HG03045 (cell line): ENCODE measurements at regions not wholly inside any gene's neighbourhood (a gene's known extent, or its start where the extent isn't known, plus 50 kb on each side); places are given as distances from the start of the nearest gene placed in this dataset.
"Not testable (repeated sequence)": the region's sequence is repeated elsewhere in the genome, so short reads cannot be mapped to it uniquely, and the experiment has no call there.

ENCODE experiments used
- ATAC-seq: cut with Tn5 transposase; IDR thresholded peaks from one replicate; pipeline ENCODE4 v1.9.1; 2021; ENCODE audit warnings: mild to moderate bottlenecking, moderate library complexity; ENCODE audit not compliant: unreplicated experiment

DNA sequence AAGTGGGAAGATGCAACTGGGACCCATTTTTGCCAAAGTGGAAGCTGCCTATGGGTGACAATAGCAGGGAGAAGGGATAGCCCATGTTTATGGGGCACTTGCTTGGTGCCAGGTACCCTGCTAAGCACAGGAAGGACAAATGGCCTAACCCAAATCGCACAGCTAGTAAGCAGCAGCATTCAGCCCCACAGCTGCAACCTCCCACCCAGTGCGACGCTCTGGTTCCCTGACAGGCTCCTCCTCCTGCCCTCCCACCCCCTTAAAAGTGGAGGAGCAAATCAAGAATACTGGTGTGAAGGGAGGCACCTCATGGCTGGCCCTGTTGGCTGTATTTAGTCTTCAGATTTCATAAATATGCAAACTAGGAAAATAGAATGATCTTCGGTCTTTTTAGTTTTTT is 76.2 kb downstream of the RIN2 start:
- no peak for ATAC-seq

DNA sequence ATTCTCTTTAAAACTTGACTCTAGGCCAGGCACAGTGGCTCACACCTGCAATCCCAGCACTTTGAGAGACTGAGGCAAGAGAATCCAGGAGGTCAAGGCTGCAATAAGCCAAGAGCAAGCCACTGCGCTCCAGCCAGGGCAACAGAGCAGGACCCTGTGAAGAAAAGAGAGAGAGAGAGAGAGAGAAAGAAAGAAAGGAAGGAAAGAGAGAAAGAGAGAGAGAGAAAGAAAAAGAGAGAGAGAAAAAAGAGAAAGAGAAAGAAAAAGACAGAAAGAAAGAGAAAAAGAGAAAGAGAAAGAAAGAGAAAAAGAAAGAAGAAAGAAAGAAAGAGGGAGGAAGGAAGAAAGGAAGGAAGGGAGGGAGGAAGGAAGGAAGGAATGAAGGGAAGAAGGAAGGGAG is 76.7 kb downstream of the RIN2 start:
- no peak for ATAC-seq

DNA sequence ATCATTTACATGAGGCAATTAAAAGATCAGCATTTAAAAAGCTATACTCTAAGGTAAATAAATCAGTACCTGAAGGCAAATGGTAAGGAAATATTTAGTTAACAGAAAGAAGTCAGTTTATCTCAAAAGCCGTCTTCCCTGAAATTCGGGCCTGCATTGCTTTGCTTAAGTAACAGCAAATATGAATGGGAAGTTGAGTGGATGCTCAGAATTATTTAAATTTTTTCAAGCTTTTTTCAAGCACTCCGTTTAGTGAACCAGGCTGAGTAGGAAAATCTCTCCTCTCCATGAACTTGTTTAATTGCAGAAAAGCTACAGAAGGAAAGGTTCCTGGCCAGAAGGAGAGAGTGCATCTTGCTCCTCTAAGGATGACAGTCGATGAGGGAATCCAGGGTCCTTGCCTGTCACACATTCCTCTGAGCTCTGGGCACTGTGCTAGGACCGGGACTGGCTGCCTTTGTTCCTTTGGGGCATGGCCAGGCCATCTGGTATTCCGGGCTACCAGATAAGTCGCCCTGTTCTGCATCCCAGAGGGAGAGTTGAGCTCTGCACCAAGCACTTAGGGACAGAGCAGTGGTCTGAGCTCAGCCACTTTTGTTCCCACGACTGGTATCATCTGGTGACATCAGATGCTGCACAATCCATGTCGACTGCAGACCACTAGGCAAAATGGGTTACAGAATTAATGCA is 77.6 kb downstream of the RIN2 start:
- ATAC-seq: no peak

DNA sequence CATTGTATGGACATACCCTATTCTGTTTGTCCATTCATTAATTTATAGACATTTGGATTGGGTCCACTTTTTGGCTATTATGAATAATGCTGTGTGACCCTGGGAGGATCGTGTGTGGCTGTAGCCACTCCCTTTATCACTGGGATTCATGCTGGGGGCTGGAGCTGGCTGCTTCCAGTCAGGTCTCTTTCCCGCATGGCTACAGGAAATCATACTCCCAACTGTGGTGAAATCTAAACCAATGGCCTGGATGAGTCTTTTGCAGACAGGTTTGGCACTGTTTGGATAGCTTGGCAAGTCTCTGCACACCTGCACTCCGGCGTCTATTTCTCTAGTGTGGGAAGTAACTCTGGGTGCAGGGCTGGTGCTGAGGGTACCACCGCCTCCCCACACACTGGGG is 80.4 kb downstream of the RIN2 start:
- ATAC-seq: no peak

DNA sequence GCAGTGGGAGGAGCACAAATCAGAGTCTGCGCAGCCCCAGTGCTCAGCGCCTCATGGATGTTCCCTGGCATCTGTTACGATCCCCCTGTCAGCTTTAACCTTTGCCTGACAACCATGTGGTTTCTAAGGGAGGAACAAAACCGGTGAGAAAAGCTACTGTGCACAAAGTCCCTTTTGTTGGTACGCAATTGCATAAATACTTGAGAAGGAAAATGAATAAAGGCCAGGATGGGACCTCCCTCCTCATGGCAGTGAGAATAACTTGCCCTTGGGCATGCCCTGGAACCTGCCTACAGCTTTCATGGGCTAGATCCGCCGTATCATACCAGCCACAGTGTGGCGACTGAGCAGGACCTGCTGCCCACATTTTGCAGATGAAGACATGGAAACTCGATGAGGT is 81.0 kb downstream of the RIN2 start:
- ATAC-seq: no peak

DNA sequence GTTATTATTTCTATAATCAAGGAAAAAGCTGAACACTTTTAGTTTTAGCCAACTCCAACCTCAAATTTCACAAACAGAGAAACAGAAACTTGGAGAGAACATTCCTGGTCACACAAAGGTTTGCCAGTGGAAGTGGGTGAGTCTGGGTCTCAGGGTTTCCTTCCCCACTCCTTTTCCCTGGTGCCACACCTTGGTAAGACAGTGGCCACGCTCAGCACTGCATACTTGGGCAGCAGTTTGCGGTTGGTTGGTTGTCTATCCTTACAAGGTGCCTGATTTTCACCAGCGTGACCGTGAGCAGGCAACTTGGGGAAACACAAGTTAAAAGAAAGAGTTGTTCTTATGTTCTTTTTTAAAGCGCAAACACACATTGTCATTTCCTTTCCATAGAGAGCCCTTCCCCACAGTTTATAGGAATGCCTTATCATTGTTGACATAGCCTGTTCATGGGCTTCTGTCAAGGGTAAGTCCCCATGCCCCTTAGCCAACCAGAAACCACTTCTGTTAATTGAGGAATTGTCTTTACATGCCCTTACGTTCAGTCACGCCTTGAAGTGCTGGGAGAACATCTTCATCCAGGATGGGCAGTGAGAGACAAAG is 82.2 kb downstream of the RIN2 start:
- ATAC-seq: no peak

DNA sequence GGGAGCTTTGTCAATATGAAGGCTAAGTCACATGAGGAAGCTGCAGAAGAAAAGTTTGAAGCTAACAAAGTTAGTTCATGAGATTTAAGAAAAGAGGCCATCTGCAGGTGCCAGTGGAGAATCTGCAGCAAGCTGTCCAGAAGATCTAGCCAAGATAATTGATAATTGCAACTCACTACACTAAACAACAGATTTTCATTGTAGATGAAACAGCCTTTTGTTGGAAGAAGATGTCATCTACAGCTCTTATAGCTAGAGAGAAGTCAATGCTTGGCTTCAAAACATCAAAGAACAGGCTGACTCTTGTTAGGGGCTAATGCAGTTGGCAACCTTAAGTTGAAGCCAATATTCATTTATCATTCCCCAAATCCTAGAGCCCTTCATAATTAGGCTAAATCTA is 83.7 kb downstream of the RIN2 start:
- ATAC-seq: no peak

DNA sequence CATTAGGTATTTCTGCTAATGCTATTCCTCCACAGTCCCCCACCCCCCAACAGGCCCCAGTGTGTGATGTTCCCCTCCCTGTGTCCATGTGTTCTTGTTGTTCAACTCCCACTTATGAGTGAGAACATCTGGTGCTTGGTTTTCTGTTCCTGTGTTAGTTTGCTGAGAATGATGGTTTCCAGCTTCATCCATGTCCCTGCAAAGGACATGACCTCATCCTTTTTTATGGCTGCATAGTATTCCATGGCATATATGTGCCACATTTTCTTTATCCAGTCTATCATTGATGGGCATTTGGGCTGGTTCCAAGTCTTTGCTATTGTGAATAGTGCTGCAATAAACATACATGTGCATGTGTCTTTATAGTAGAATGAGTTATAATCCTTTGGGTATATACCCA is 86.8 kb downstream of the RIN2 start:
- ATAC-seq: not testable (repeated sequence)

DNA sequence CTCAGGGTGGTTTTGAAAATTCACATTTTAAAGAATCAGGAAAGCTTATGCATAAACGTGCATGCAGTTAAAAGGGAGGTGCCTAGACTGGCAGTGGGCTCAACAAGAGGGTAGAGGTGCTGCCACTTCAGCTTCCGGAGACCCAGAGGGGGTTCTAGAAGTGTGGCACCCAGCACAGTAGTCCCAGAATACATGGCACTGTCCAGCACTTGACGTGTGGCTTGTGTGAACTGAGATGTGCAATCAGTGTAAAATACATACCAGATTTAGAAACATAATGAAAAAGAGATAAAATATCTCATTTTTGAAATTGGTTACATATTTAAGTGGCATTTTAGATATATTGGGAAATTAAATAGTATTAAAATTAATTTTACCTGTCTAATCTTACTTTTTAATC is 89.3 kb downstream of the RIN2 start:
- ATAC-seq: no peak

DNA sequence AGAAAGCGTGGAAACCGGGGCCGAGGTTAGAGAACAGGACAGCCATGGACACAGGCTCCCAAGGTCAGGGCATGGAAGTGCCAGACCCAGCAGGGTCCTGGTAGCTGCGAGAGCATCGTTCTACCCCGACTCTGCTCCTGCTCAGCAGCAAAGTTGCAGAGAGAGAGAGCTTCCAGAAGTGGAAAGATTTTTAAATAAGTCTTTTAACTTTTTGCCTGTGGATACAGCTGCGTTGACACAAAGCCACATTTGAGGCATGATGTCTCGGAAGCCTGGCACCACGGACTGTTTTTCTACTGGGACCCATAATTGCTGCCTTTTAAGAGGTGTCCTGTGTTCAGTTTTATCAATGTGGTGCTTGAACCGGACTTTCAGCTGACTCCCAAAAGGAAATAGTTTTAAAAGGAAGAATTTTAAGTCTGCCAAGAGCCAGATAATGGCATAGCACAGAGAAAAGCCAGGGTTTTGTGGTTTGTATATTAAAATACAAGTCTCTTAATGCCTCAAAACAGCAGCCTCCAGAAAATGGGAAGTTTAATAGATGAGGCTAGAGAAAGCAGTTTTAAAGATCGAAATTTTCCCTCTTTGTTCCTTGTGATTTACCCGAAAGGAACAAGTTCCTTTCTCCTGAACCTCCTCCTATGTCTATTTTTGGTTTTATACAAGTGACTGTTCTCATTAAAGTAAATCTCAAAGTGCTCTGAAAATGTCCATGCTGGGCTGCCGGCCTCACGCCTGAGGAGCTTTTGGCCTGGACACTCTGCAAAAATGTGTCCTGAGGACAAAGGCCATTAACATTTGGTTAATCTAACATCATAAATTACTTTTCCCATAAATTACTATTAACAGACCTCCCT is 91.5 kb downstream of the RIN2 start:
- no peak for ATAC-seq

DNA sequence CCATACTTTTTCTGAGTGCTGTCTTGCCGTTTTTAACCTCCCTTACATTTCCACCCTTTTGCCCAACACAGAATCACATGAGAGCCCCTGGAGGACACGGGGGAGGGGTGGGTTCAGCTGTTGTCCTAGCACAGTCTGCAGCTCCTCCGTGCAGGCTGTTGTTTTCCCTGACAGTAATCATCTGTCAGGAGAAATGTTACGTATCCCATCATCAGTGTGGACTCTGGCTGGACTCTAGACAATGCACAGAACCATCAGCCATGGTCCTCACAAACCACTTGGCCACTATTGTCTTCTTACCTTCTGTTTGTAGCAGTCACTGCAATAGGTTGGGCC is 92.1 kb downstream of the RIN2 start:
- ATAC-seq: no peak

DNA sequence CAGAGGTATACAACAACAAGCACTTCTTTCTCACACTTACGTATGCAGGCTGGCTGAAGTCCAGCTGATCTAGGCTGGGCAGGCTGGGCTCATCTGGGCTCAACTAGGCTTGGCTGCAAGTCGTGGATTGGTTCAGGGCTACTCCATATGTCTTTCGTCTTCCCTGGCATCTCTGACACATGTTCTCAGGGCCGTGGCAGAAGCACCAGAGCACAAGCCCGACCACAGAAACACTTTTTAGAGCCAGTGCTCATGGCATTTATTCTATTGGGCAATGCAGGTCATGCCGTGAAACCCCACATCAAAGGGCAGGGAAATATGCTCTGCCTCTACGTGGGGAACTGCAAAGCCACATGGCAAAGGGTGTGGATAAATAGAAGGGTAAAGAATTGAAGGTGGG is 93.8 kb downstream of the RIN2 start:
- no peak for ATAC-seq

DNA sequence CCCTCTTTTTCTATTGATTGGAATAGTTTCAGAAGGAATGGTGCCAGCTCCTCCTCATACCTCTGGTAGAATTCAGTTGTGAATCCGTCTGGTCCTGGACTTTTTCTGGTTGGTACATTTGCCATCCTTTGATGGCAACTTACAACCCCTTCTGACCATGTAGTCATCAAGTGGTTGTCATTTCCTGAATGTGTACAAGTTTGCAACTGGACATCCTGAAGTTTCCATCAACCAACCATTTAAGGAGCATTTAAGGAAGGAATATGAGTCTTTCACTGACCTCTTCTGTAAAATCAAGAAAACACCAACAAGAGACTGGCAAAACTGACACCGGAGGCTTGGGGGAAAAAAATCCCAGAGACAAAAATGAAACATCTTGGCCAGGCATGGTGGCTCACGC is 97.4 kb downstream of the RIN2 start:
- ATAC-seq: no peak

DNA sequence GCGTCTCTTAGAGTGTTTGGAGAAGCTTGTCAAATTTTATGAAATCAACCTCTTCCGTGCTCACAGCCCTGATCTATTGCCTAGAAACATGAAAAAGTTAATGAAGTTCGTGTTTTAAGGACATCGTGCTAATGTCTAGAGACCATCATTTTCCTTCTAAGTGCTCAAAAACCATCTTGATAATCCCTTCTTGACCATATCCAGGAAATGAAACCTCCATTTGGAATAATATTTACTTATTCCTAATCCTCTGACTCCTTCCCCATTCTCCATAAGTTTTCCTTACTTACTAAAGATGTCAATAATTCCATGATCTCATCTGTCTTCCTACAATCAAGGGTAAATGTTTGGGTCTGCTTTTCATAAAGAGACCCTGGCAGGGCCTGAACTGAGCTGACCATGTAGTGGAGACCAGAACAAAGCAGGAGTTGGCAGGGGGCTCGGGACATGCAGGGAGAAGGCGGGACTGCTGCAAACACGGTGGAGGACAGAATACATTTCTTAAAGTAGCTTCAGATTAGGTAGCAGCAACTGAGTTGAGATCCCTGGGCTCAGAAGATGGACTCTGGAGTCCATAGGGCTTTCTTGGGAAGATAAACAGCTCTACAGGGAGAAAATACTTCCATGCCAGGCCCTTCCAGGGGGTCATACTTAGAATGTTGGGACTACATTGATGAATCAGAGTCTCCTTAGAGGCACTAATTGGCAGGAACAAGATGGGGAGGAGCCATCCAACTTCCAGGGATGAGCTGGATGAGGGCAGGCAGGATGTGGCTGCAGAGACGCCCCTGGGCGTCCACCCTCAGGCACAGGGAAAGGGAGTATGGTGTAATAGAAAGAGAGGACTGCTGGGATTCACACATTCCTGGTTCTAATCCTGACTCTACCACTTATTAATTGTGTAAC is 100.7 kb downstream of the RIN2 start:
- ATAC-seq: no peak

DNA sequence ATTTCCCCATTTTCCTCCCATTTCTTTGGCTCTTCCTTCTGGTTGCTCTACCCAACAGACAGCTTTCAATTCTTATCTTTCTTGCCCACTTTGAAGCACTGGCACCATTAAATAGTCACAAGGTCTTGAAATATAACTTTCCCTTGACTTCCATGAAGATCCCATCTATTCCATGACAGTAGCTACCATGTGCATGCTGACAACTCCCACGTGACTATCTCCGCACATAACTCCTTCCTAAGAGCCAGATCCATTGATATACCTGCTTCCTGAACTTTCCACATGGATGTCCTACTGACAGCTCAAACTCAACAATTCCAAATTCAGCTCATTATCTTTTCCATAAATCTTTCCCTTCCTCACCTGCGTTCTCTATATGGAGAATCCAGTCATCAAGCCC is 101.4 kb downstream of the RIN2 start:
- no peak for ATAC-seq

DNA sequence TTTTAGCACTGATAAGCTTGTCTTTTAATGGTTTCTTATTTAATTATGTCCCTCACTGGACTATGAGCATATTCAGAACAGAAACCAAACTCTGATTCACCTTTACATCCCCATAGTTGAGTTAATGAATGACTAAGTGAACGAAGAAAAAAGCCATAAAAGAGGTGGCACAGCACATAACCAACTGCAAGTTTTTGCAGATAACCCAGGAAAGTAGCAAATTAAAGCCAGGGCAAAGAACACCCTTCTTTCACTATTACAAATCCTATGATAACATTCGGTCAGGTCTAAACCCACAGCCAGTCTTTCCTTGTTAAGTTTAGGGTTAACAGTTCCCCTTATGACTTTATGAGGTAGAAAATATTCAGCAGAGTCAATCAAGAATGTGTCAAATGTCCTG is 102.7 kb downstream of the RIN2 start:
- no peak for ATAC-seq

DNA sequence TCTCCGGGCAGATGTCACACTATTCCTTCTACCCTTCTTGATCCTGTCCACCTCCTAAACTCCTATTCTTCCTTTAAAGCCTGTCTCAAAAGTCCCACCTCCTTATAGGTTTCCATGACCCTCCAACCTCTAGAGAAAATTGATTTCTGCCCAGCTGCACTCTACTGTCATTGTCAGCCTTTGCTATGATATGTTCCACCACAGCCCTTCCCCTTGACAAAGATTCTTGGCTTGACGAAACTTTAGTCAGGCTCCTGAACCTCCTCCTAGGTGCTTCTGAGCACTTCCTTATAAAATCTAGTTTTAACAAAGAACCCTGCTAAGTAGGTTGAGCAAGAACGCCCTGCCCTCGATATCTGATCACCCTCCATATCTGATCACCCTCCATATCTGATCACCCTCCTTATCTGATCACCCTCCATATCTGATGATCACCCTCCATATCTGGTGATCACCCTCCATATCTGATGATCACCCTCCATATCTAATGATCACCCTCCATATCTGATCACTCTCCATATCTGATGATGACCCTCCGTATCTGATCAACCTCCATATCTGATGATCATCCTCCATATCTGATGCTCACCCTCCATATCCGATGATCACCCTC is 103.2 kb downstream of the RIN2 start:
- ATAC-seq: no peak

DNA sequence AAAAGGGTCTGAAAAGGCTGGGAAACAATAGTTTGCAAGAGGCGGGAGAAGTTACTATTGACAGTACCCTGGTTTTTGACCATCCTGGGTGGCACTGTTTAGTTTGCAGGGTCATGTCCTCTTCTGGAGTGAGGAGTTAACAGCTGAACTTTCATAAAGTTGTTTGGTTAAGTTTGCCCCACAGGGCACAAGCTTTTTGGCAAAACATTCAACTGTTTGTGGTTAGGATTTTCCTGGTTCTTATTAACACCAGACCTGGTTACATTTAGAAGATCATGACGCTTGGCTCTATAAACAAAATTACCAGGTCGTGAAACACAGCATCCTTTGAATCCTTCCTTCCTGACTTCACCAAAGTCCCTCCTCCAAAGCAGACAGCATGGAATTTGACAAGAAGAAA is 106.1 kb downstream of the RIN2 start:
- no peak for ATAC-seq

DNA sequence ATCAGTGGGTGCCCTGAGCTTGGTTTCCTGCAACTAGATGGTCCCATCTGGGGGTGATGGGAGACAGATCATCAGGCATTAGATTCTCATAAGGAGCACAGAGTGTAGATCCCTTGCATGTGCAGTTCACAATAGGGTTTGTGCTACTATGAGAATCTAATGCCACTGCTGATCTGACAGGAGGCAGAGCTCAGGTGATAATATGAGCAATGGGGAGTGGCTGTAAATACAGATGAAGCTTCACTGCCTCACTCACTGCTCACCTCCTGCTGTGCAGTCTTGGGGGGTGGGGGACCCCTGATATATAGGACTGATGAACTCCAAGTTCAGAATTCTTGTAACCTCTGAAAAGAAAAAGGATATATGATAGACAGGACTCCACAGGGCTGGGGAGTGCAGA is 108.0 kb downstream of the RIN2 start:
- no peak for ATAC-seq

DNA sequence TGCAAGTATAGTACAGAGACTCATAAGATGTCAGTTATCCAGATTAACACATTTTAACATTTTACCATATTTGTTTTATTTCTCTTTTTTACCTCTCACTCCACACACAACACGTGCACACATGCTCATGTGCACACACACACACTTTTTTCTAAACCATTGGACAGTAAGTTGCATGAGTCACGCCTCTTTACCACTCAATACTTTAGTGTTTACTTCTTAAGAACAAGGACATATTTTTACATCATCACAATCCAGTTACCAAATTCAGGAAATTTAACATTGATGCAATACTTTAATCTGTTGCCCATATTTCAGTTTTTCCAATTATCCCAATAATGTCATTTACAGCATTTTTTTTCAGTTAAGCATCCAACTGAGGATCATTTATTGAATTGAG is 109.0 kb downstream of the RIN2 start:
- no peak for ATAC-seq

DNA sequence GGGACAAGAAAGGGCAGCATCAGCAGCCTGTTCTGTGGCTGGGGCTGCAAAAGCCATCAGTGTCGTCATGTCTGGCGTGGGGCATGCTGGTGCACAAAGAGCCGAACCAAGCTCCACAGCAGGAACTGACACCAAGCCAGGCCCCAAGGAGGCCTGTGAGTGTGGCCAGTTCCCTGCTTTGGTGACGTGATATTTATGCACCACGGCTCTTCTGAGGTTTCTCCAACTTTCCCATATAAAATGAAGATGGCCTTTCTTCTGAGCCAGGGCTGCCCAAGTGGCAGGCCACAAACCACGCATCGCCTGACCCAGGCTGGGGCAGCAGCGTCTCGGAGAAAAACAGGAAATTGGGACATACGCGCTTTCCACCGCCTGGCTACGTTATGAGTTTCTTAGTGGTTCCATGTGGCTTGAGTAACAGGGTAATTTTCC is 109.9 kb downstream of the RIN2 start:
- ATAC-seq: no peak
